PC-3 (cell line): ENCODE measurements at regions not wholly inside any gene's neighbourhood (a gene's known extent, or its start where the extent isn't known, plus 50 kb on each side); places are given as distances from the start of the nearest gene placed in this dataset.

Experiments used
- CTCF ChIP-seq: fragments of 300-600 bp; sonication (generic); conservative IDR thresholded peaks from 2 replicates; pipeline ENCODE4 v1.5.1; 2017; ENCODE audit warnings: antibody characterized with exemption, low read depth, mild to moderate bottlenecking, low read length
- EZH2 ChIP-seq: fragments of 300-600 bp; sonication (generic); IDR thresholded peaks from one replicate; pipeline ENCODE4 v1.6.1; 2017; ENCODE audit warnings: antibody characterized with exemption, mild to moderate bottlenecking, low read length; ENCODE audit not compliant: unreplicated experiment
- EZH2phosphoT487 ChIP-seq: fragments of 300-600 bp; sonication (generic); IDR thresholded peaks from 2 replicates; pipeline ENCODE4 v1.6.1; 2018; ENCODE audit warnings: mild to moderate bottlenecking, antibody characterized with exemption, low read length, borderline replicate concordance

- no peak for TF ChIP-seq CTCF
- TF ChIP-seq EZH2, result no peak
- TF ChIP-seq EZH2phosphoT487, result no peak
Observed at GRCh38 chr5:28408651-28409050, 1370.3 kb upstream of the CDH9 start.
